ENCODE measurements at regions not wholly inside any gene's neighbourhood (a gene's known extent, or its start where the extent isn't known, plus 50 kb on each side); places are given as distances from the start of the nearest gene placed in this dataset.
"Not testable (repeated sequence)": the region's sequence is repeated elsewhere in the genome, so short reads cannot be mapped to it uniquely, and the experiment has no call there.

GRCh38 chr15:77944002-77944867, 133.3 kb downstream of the TBC1D2B start:
- peak; percentile 44 for DNase-seq

GRCh38 chr15:77942611-77943211, 134.8 kb downstream of the TBC1D2B start:
- DNase-seq = no peak

- not testable (repeated sequence) for DNase-seq
Measured at GRCh38 chr15:77941090-77941827, 136.3 kb downstream of the TBC1D2B start.

- no peak for DNase-seq
Measured at GRCh38 chr15:77940381-77940947, 137.0 kb downstream of the TBC1D2B start.

GRCh38 chr15:77939851-77940250, 137.7 kb downstream of the TBC1D2B start:
- DNase-seq = no peak

GRCh38 chr15:77939026-77939425, 138.5 kb downstream of the TBC1D2B start:
- peak; percentile 54 for DNase-seq

- DNase-seq = not testable (repeated sequence)
Measured at GRCh38 chr15:77938546-77938945, 139.0 kb downstream of the TBC1D2B start.

GRCh38 chr15:77936567-77936966, 140.9 kb downstream of the TBC1D2B start:
- DNase-seq = not testable (repeated sequence)

GRCh38 chr15:77934516-77934915, 143.0 kb downstream of the TBC1D2B start:
- DNase-seq = not testable (repeated sequence)

GRCh38 chr15:77930907-77931306, 146.6 kb downstream of the TBC1D2B start:
- not testable (repeated sequence) for DNase-seq

GRCh38 chr15:77930490-77930889, 147.0 kb downstream of the TBC1D2B start:
- DNase-seq = not testable (repeated sequence)

GRCh38 chr15:77926789-77927188, 150.7 kb downstream of the TBC1D2B start:
- not testable (repeated sequence) for DNase-seq

GRCh38 chr15:77926296-77926695, 151.2 kb downstream of the TBC1D2B start:
- DNase-seq = not testable (repeated sequence)

GRCh38 chr15:77925101-77925500, 152.4 kb downstream of the TBC1D2B start:
- not testable (repeated sequence) for DNase-seq

GRCh38 chr15:77921664-77922063, 155.8 kb downstream of the TBC1D2B start:
- no peak for DNase-seq

GRCh38 chr15:77916966-77917635, 160.4 kb downstream of the TBC1D2B start:
- DNase-seq = not testable (repeated sequence)

GRCh38 chr15:77915961-77916330, 161.6 kb downstream of the TBC1D2B start:
- not testable (repeated sequence) for DNase-seq

GRCh38 chr15:77915261-77915960, 162.1 kb downstream of the TBC1D2B start:
- no peak for DNase-seq

- DNase-seq = not testable (repeated sequence)
Measured at GRCh38 chr15:77914531-77914930, 163.0 kb downstream of the TBC1D2B start.

- DNase-seq = not testable (repeated sequence)
Measured at GRCh38 chr15:77910030-77910911, 167.2 kb downstream of the TBC1D2B start.
